HUDEP-2 (cell line): ENCODE measurements at regions not wholly inside any gene's neighbourhood (a gene's known extent, or its start where the extent isn't known, plus 50 kb on each side); places are given as distances from the start of the nearest gene placed in this dataset.

ENCODE experiments used
- DNase-seq, 76 experiments: peaks; one replicate each; lab custom pipeline; 2025; ENCODE audit not compliant: unreplicated experiment in 76 of 76; lab: John Stamatoyannopoulos, UW

- no peak for DNase-seq
Measured at GRCh38 chr2:66789741-66790140, 354.8 kb downstream of the MEIS1 start.

- no peak for DNase-seq
Measured at GRCh38 chr2:66790651-66791181, 355.8 kb downstream of the MEIS1 start.

- DNase-seq = no peak
Measured at GRCh38 chr2:66794070-66794469, 359.1 kb downstream of the MEIS1 start.

- DNase-seq = no peak
Measured at GRCh38 chr2:66794551-66794950, 359.6 kb downstream of the MEIS1 start.

GRCh38 chr2:66802877-66803276 is 368.0 kb downstream of the MEIS1 start:
- no peak for DNase-seq

- DNase-seq = no peak
Measured at GRCh38 chr2:66803726-66804125, 368.8 kb downstream of the MEIS1 start.

GRCh38 chr2:66805016-66805865 is 370.3 kb downstream of the MEIS1 start:
- no peak for DNase-seq

GRCh38 chr2:66805968-66806367 is 371.0 kb downstream of the MEIS1 start:
- no peak for DNase-seq

GRCh38 chr2:66813525-66813924 is 378.6 kb downstream of the MEIS1 start:
- DNase-seq = no peak

- DNase-seq = no peak
Measured at GRCh38 chr2:66813976-66814375, 379.1 kb downstream of the MEIS1 start.

GRCh38 chr2:66814916-66815315 is 380.0 kb downstream of the MEIS1 start:
- no peak for DNase-seq

- no peak for DNase-seq
Measured at GRCh38 chr2:66815886-66816285, 381.0 kb downstream of the MEIS1 start.

GRCh38 chr2:66821168-66821567 is 386.2 kb downstream of the MEIS1 start:
- DNase-seq = no peak

- DNase-seq = no peak
Measured at GRCh38 chr2:66822186-66822585, 387.3 kb downstream of the MEIS1 start.

GRCh38 chr2:66824926-66825325 is 390.0 kb downstream of the MEIS1 start:
- no peak for DNase-seq

- DNase-seq = no peak
Measured at GRCh38 chr2:66827851-66828250, 392.9 kb downstream of the MEIS1 start.

- no peak for DNase-seq
Measured at GRCh38 chr2:66828876-66829275, 394.0 kb downstream of the MEIS1 start.

- no peak for DNase-seq
Measured at GRCh38 chr2:66830881-66831280, 396.0 kb downstream of the MEIS1 start.

GRCh38 chr2:66832646-66833435 is 397.9 kb downstream of the MEIS1 start:
- DNase-seq = no peak

GRCh38 chr2:66834859-66835258 is 399.9 kb downstream of the MEIS1 start:
- DNase-seq = no peak

- no peak for DNase-seq
Measured at GRCh38 chr2:66836851-66837250, 401.9 kb downstream of the MEIS1 start.
